ENCODE measurements at regions not wholly inside any gene's neighbourhood (a gene's known extent, or its start where the extent isn't known, plus 50 kb on each side); places are given as distances from the start of the nearest gene placed in this dataset.

- no peak for DNase-seq
- H3K9me3 ChIP-seq, result 0 out of 2 replicates have a peak, but pooled peaks cover 5% of the 10 kb centered on the region
- POLR2A ChIA-PET, result no interaction called here
- no peak overlapping the region for H3K4me2 ChIP-seq
- TF ChIP-seq, protein P1, sequence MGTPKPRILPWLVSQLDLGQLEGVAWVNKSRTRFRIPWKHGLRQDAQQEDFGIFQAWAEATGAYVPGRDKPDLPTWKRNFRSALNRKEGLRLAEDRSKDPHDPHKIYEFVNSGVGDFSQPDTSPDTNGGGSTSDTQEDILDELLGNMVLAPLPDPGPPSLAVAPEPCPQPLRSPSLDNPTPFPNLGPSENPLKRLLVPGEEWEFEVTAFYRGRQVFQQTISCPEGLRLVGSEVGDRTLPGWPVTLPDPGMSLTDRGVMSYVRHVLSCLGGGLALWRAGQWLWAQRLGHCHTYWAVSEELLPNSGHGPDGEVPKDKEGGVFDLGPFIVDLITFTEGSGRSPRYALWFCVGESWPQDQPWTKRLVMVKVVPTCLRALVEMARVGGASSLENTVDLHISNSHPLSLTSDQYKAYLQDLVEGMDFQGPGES (IDR thresholded peaks at IDR 0.05; ENCODE audit: low read depth, low read length), result no peak
- TF ChIP-seq SIN3A (IDR thresholded peaks at IDR 0.05; ENCODE audit: borderline replicate concordance, low read depth, low read length) (no peak), MEF2A (IDR thresholded peaks at IDR 0.05; ENCODE audit: borderline replicate concordance, low read depth) (no peak), TEAD4 (IDR thresholded peaks at IDR 0.05; ENCODE audit: borderline replicate concordance, insufficient read depth) (no peak), ELF1 (IDR thresholded peaks at IDR 0.05) (no peak), PBX3 (IDR thresholded peaks at IDR 0.05) (no peak), YY1 (IDR thresholded peaks at IDR 0.05; ENCODE audit: low read depth) (no peak), RCOR1 (IDR thresholded peaks at IDR 0.05; ENCODE audit: low read length) (no peak), USF2 (IDR thresholded peaks at IDR 0.05; ENCODE audit: borderline replicate concordance, low read depth, low read length) (no peak), RAD21 (IDR thresholded peaks at IDR 0.05; ENCODE audit: low read length) (no peak)
- no peaks in the 10 kb centered on the region for H3F3A ChIP-seq (replicated peaks; ENCODE audit: insufficient read depth)
- H3K27me3 ChIP-seq (ENCODE audit: insufficient read depth), result no peaks in the 10 kb centered on the region
- CTCF ChIA-PET, result no interaction called here
- no peaks in the 10 kb centered on the region for H4K20me1 ChIP-seq (ENCODE audit: insufficient read depth)
- 4% methylated on average over 1 of the region's 1 CpG for WGBS (ENCODE audit: low lambda C conversion rate)
- H3K9ac ChIP-seq, result no peak overlapping the region
- H3K4me3 ChIP-seq (ENCODE audit: low read depth in 2 of 2, low read length in 1 of 2), result no peak overlapping the region
- no peaks in the 10 kb centered on the region for H3K9me2 ChIP-seq
- H3K4me1 ChIP-seq (ENCODE audit: control insufficient read depth in 1 of 2, insufficient read depth in 2 of 2, low read depth in 1 of 2, low read length in 1 of 2), result no peaks in the 10 kb centered on the region
- H3K27ac ChIP-seq (ENCODE audit: low read depth in 2 of 2, low read length in 1 of 2), result no peak overlapping the region
- H2AFZ ChIP-seq (ENCODE audit: low read depth), result no peak overlapping the region
- no peaks in the 10 kb centered on the region for H3K79me2 ChIP-seq (ENCODE audit: insufficient read depth)
- no peaks in the 10 kb centered on the region for H3K36me3 ChIP-seq (replicated peaks in 1 of 2; ENCODE audit: control insufficient read depth in 1 of 2, insufficient read depth in 2 of 2, low read length in 1 of 2)
These were observed 101.8 kb downstream of the MAGEC1 start for GRCh38 chrX:142005532-142005931.

- no peak for DNase-seq
- no peaks in the 10 kb centered on the region for H3K9me2 ChIP-seq
- H3K9ac ChIP-seq, result no peak overlapping the region
- POLR2A ChIA-PET, result no interaction called here
- no peaks in the 10 kb centered on the region for H3K4me1 ChIP-seq (ENCODE audit: control insufficient read depth in 1 of 2, insufficient read depth in 2 of 2, low read depth in 1 of 2, low read length in 1 of 2)
- H3F3A ChIP-seq (replicated peaks; ENCODE audit: insufficient read depth), result no peaks in the 10 kb centered on the region
- CTCF ChIA-PET, result no interaction called here
- H3K9me3 ChIP-seq, result 0 out of 2 replicates have a peak, but pooled peaks cover 5% of the 10 kb centered on the region
- H3K27ac ChIP-seq (ENCODE audit: low read depth in 2 of 2, low read length in 1 of 2), result no peak overlapping the region
- no peak overlapping the region for H3K4me2 ChIP-seq
- no peaks in the 10 kb centered on the region for H3K79me2 ChIP-seq (ENCODE audit: insufficient read depth)
- no peak overlapping the region for H2AFZ ChIP-seq (ENCODE audit: low read depth)
- no peaks in the 10 kb centered on the region for H3K27me3 ChIP-seq (ENCODE audit: insufficient read depth)
- no peaks in the 10 kb centered on the region for H4K20me1 ChIP-seq (ENCODE audit: insufficient read depth)
- no peaks in the 10 kb centered on the region for H3K36me3 ChIP-seq (replicated peaks in 1 of 2; ENCODE audit: control insufficient read depth in 1 of 2, insufficient read depth in 2 of 2, low read length in 1 of 2)
- no peak for TF ChIP-seq SMC3 (IDR thresholded peaks at IDR 0.05; ENCODE audit: low read depth, low read length)
- TF ChIP-seq MEF2A (IDR thresholded peaks at IDR 0.05; ENCODE audit: borderline replicate concordance, low read depth), result no peak
- no peak for TF ChIP-seq SIN3A (IDR thresholded peaks at IDR 0.05; ENCODE audit: borderline replicate concordance, low read depth, low read length)
- TF ChIP-seq YY1 (IDR thresholded peaks at IDR 0.05; ENCODE audit: low read depth), result no peak
- no peak for TF ChIP-seq POLR2AphosphoS5 (IDR thresholded peaks at IDR 0.05; ENCODE audit: low read depth, low read length)
- TF ChIP-seq FOXJ3 (CRISPR knock-in tag; IDR thresholded peaks at IDR 0.05), result no peak
- TF ChIP-seq RCOR1 (IDR thresholded peaks at IDR 0.05; ENCODE audit: low read length), result no peak
- no peak for TF ChIP-seq GATA2 (CRISPR knock-in tag; IDR thresholded peaks at IDR 0.05)
- no peak for TF ChIP-seq NRF1 (IDR thresholded peaks at IDR 0.05; ENCODE audit: low read depth, low read length)
- no peak for TF ChIP-seq MAX (IDR thresholded peaks at IDR 0.05; ENCODE audit: low read depth)
- TF ChIP-seq, protein P2, sequence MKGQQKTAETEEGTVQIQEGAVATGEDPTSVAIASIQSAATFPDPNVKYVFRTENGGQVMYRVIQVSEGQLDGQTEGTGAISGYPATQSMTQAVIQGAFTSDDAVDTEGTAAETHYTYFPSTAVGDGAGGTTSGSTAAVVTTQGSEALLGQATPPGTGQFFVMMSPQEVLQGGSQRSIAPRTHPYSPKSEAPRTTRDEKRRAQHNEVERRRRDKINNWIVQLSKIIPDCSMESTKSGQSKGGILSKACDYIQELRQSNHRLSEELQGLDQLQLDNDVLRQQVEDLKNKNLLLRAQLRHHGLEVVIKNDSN (IDR thresholded peaks at IDR 0.05; ENCODE audit: borderline replicate concordance, low read depth), result no peak
- TF ChIP-seq NFIC (IDR thresholded peaks at IDR 0.05; ENCODE audit: borderline replicate concordance), result no peak
- no peak for TF ChIP-seq USF2 (IDR thresholded peaks at IDR 0.05; ENCODE audit: borderline replicate concordance, low read depth, low read length)
- 5% methylated on average over 3 of the region's 3 CpGs for WGBS (ENCODE audit: low lambda C conversion rate)
- H3K4me3 ChIP-seq (ENCODE audit: low read depth in 2 of 2, low read length in 1 of 2), result no peak overlapping the region
These were observed 98.8 kb downstream of the MAGEC1 start for GRCh38 chrX:142002471-142002870.

Measured in SK-N-SH (cell line).